ENCODE measurements at regions not wholly inside any gene's neighbourhood (a gene's known extent, or its start where the extent isn't known, plus 50 kb on each side); places are given as distances from the start of the nearest gene placed in this dataset.

- TF ChIP-seq CTCF (IDR thresholded peaks at IDR 0.05 in 2 of 3, conservative IDR thresholded peaks at IDR 0.05 in 1 of 3; ENCODE audit: borderline replicate concordance in 1 of 3, insufficient read depth in 1 of 3, low read depth in 2 of 3, low read length in 2 of 3) (no peak), EGR1 (IDR thresholded peaks at IDR 0.05; ENCODE audit: low read depth) (no peak), POLR2A (IDR thresholded peaks at IDR 0.05; ENCODE audit: borderline replicate concordance, extremely low read depth, insufficient read depth, insufficient read length) (no peak), POLR2AphosphoS5 (IDR thresholded peaks at IDR 0.05; ENCODE audit: low read depth, low read length) (no peak), YY1 (IDR thresholded peaks at IDR 0.05; ENCODE audit: extremely low read depth, insufficient replicate concordance, low read depth, low read length) (no peak), ZBTB33 (IDR thresholded peaks at IDR 0.05; ENCODE audit: extremely low read depth, insufficient replicate concordance, low read length) (no peak)
These were observed 248.9 kb downstream of the PIK3R1 start for GRCh38 chr5:68464424-68464823.

All from HCT116 (cell line).